MCF 10A (cell line): ENCODE measurements at regions not wholly inside any gene's neighbourhood (a gene's known extent, or its start where the extent isn't known, plus 50 kb on each side); places are given as distances from the start of the nearest gene placed in this dataset.
A peak's percentile ranks its signal among the peaks of the same experiment; 100 is the strongest.
"Not testable (repeated sequence)": the region's sequence is repeated elsewhere in the genome, so short reads cannot be mapped to it uniquely, and the experiment has no call there.

Experiments used
- BruUV-seq: library from RNA; stranded (reverse); fragments of 400-500 nt; replicated peaks from 2 replicates; lab custom pipeline; 2021; lab: Mats Ljungman, UMichigan
- CTCF ChIA-PET: fragments of 300-600 bp; sonication (Branson Sonifier 250); formaldehyde crosslinking; extraction: SDS; loops from one replicate; lab custom pipeline; 2021; ENCODE audit warnings: antibody characterized with exemption, inconsistent platforms; lab: Yijun Ruan, JAX
- POLR2A ChIA-PET: fragments of 300-600, 350-650 bp; sonication (Branson Sonifier 250); formaldehyde crosslinking; extraction: SDS; loops from one replicate; lab custom pipeline; 2020; ENCODE audit warnings: antibody characterized with exemption, inconsistent platforms; lab: Yijun Ruan, JAX
- DNase-seq: peaks from one replicate; pipeline ENCODE4 v3.0.0-alpha.2; 2018; ENCODE audit not compliant: unreplicated experiment
- H3K27ac Mint-ChIP-seq: one replicate; pipeline ENCODE4 v1.8.0; 2022; ENCODE audit warnings: mild to moderate bottlenecking, low read depth, mixed read lengths; ENCODE audit not compliant: unreplicated experiment
- H3K27me3 Mint-ChIP-seq: one replicate; pipeline ENCODE4 v1.8.0; 2022; ENCODE audit warnings: mixed read lengths; ENCODE audit not compliant: insufficient read depth, unreplicated experiment
- H3K36me3 Mint-ChIP-seq: one replicate; pipeline ENCODE4 v1.8.0; 2022; ENCODE audit warnings: mild to moderate bottlenecking, moderate library complexity, mixed read lengths; ENCODE audit not compliant: insufficient read depth, unreplicated experiment
- H3K4me1 Mint-ChIP-seq: one replicate; pipeline ENCODE4 v1.8.0; 2022; ENCODE audit warnings: mixed read lengths; ENCODE audit not compliant: insufficient read depth, unreplicated experiment
- H3K4me3 Mint-ChIP-seq: one replicate; pipeline ENCODE4 v1.8.0; 2022; ENCODE audit warnings: mild to moderate bottlenecking, moderate library complexity, mixed read lengths; ENCODE audit not compliant: unreplicated experiment
- H3K9me3 Mint-ChIP-seq: one replicate; pipeline ENCODE4 v1.8.0; 2022; ENCODE audit warnings: mixed read lengths; ENCODE audit not compliant: unreplicated experiment
- intact Hi-C: fragments of 100-400 bp; cut with micrococcal nuclease; formaldehyde crosslinking; loops from 2 replicates; pipeline ENCODE4 v1.14.1; 2022
- TF ChIP-seq, protein P1 (sequence below): fragments of 200-600 bp; IDR thresholded peaks from one replicate; pipeline ENCODE4 v1.8.0; 2022; ENCODE audit warnings: antibody characterized with exemption, mild to moderate bottlenecking; ENCODE audit not compliant: unreplicated experiment

DNA sequence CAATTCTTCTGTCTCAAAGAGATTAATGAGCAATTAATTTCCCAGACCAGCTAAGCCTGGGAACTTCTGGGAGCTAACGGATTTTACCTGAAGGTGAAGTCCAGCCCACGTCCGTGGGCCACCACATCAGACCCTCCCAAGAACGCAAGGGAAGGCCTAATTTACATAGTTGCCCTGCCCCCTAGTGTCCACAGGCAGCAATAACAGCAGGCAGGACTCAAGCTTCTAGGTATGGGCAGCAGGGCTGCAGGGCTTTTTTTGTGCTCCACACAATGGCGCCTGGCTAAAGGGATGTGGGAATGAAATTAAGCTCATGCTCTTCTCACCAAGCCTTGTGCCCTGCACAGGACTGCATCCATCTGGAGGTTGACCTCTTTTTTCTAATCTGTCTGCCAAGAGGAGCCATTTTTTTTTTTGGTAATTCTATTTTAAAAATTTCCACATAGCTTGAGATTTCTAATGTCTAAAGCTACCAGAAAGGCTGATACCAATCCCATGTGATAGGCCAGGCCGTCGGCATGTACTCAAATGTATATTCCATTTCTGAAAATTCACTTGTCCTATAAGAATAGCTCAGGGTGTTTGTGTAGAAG lies 111.9 kb upstream of the TMEM164 start:
- no peaks in the 10 kb centered on the region for H3K36me3 Mint-ChIP-seq
- no peaks in the 10 kb centered on the region for H3K4me1 Mint-ChIP-seq
- H3K4me3 Mint-ChIP-seq = no peak overlapping the region
- CTCF ChIA-PET = interaction anchor here (0.6 to 4.0 kb wide), 72 partner anchors 9 to 1191 kb away, joined by 3 to 58 read pairs (median 4); no protein-coding TSS in a partner anchor
- H3K27me3 Mint-ChIP-seq = peaks cover 70% of the 10 kb centered on the region
- H3K27ac Mint-ChIP-seq = no peak overlapping the region
- POLR2A ChIA-PET = interaction anchor here (0.7 to 1.2 kb wide), 6 partner anchors 34 to 236 kb away, joined by 3 to 7 read pairs (median 3); no protein-coding TSS in a partner anchor
- intact Hi-C loops = loop anchor here (1.0 to 2.0 kb wide), 2 partner anchors 258 to 404 kb away; no protein-coding TSS in a partner anchor
- BruUV-seq = no TSS peak
- TF ChIP-seq, protein P1, sequence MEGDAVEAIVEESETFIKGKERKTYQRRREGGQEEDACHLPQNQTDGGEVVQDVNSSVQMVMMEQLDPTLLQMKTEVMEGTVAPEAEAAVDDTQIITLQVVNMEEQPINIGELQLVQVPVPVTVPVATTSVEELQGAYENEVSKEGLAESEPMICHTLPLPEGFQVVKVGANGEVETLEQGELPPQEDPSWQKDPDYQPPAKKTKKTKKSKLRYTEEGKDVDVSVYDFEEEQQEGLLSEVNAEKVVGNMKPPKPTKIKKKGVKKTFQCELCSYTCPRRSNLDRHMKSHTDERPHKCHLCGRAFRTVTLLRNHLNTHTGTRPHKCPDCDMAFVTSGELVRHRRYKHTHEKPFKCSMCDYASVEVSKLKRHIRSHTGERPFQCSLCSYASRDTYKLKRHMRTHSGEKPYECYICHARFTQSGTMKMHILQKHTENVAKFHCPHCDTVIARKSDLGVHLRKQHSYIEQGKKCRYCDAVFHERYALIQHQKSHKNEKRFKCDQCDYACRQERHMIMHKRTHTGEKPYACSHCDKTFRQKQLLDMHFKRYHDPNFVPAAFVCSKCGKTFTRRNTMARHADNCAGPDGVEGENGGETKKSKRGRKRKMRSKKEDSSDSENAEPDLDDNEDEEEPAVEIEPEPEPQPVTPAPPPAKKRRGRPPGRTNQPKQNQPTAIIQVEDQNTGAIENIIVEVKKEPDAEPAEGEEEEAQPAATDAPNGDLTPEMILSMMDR = peak; percentile 82
- no peaks in the 10 kb centered on the region for H3K9me3 Mint-ChIP-seq
- peak; percentile 68 for DNase-seq

DNA sequence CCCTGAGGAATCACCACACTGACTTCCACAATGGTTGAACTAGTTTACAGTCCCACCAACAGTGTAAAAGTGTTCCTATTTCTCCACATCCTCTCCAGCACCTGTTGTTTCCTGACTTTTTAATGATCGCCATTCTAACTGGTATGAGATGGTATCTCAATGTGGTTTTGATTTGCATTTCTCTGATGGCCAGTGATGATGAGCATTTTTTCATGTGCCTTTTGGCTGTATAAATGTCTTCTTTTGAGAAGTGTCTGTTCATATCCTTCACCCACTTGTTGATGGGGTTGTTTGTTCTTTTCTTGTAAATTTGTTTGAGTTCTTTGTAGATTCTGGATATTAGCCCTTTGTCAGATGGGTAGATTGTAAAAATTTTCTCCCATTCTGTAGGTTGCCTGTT lies 106.9 kb upstream of the TMEM164 start:
- BruUV-seq, CTCF ChIA-PET, DNase-seq, H3K9me3 Mint-ChIP-seq, POLR2A ChIA-PET, H3K4me1 Mint-ChIP-seq, H3K4me3 Mint-ChIP-seq, intact Hi-C loops, H3K36me3 Mint-ChIP-seq, H3K27ac Mint-ChIP-seq: not testable (repeated sequence)
- peaks cover 49% of the 10 kb centered on the region for H3K27me3 Mint-ChIP-seq

DNA sequence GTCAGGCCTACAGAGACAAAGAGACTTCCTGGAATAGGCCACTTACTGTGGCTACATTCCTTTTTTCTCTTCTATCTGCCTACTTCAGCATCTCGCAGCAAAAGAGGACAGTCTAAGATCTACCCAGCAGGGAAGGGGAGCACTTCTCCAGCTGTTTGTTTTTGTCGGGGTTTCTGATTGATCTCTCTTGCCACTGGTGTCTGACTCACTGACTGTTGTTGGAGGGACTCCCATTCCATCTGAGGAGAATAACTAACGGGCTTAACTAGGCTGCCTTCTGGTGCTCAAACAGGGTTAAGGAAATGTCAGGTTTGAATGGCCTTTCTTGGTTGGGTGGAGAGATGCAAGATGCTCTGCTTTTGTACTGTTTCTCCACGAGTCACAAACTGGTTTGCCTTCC lies 100.2 kb upstream of the TMEM164 start:
- DNase-seq = peak; percentile 22
- intact Hi-C loops = no loop called here
- CTCF ChIA-PET = interaction anchor here (0.8 kb wide), 1 partner anchor 95 kb away, joined by 3 read pairs; no protein-coding TSS in a partner anchor
- TF ChIP-seq, protein P1 = no peak
- POLR2A ChIA-PET = no interaction called here
- Mint-ChIP-seq H3K4me1 (no peaks in the 10 kb centered on the region), H3K27ac (no peak overlapping the region), H3K9me3 (peaks cover 8% of the 10 kb centered on the region), H3K4me3 (no peak overlapping the region), H3K27me3 (peaks cover 90% of the 10 kb centered on the region), H3K36me3 (no peaks in the 10 kb centered on the region)
- BruUV-seq = no TSS peak

DNA sequence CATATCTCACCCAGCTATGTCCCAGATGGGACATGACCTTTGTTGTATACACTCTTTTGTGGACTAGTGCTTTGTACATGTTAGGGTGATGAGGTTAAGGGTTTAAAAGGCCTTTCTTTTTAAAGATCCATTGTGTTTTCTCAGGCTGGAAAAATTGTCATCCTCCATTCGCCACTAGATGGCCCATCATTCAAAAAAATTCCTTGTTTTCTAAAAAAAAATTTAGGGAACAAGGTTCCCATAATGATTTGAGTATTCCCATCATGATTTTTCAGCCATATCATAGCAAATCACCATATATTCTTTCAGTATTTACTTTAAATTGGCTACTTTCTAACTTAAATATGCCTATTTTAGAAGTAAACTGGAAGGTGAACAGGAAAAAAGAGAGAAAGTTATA lies 91.9 kb upstream of the TMEM164 start:
- CTCF ChIA-PET = interaction anchor here (0.6 to 4.7 kb wide), 31 partner anchors 10 to 1087 kb away, joined by 3 to 61 read pairs (median 4); no protein-coding TSS in a partner anchor
- H3K27me3 Mint-ChIP-seq = peaks cover 50% of the 10 kb centered on the region
- no peaks in the 10 kb centered on the region for H3K4me1 Mint-ChIP-seq
- H3K4me3 Mint-ChIP-seq = no peak overlapping the region
- TF ChIP-seq, protein P1 = peak; percentile 45
- no TSS peak for BruUV-seq
- peak; percentile 20 for DNase-seq
- POLR2A ChIA-PET = interaction anchor here (1.0 to 2.0 kb wide), 2 partner anchors 209 to 235 kb away, joined by 3 to 4 read pairs; no protein-coding TSS in a partner anchor
- H3K27ac Mint-ChIP-seq = no peak overlapping the region
- intact Hi-C loops = loop anchor here (1.0 to 5.0 kb wide), 3 partner anchors 91 to 235 kb away; no protein-coding TSS in a partner anchor
- no peaks in the 10 kb centered on the region for H3K9me3 Mint-ChIP-seq
- no peaks in the 10 kb centered on the region for H3K36me3 Mint-ChIP-seq

- H3K36me3 Mint-ChIP-seq, H3K27ac Mint-ChIP-seq, H3K9me3 Mint-ChIP-seq, DNase-seq, POLR2A ChIA-PET, H3K4me3 Mint-ChIP-seq, H3K4me1 Mint-ChIP-seq, BruUV-seq: not testable (repeated sequence)
- CTCF ChIA-PET = interaction anchor here (0.7 to 4.7 kb wide), 2 partner anchors 25 to 234 kb away, joined by 3 to 61 read pairs; no protein-coding TSS in a partner anchor
- peaks cover 30% of the 10 kb centered on the region for H3K27me3 Mint-ChIP-seq
- intact Hi-C loops = loop anchor here (5.0 kb wide), 1 partner anchor 174 kb away; no protein-coding TSS in a partner anchor
Observed at GRCh38 chrX:109912993-109913392, 89.9 kb upstream of the TMEM164 start.
